Astrocyte (in vitro differentiated cells and primary cell): ENCODE measurements at regions not wholly inside any gene's neighbourhood (a gene's known extent, or its start where the extent isn't known, plus 50 kb on each side); places are given as distances from the start of the nearest gene placed in this dataset.

Source experiments
- EZH2 ChIP-seq: IDR thresholded peaks from 2 replicates; pipeline ENCODE4 v1.6.1; 2012; ENCODE audit warnings: mild to moderate bottlenecking, low read length, inconsistent platforms; ENCODE audit not compliant: insufficient read depth
- TF ChIP-seq, protein P1 (sequence below): IDR thresholded peaks from 2 replicates; pipeline ENCODE4 v1.5.1; 2011; ENCODE audit warnings: low read depth, mild to moderate bottlenecking, inconsistent platforms, low read length, moderate library complexity; ENCODE audit not compliant: insufficient read depth

DNA sequence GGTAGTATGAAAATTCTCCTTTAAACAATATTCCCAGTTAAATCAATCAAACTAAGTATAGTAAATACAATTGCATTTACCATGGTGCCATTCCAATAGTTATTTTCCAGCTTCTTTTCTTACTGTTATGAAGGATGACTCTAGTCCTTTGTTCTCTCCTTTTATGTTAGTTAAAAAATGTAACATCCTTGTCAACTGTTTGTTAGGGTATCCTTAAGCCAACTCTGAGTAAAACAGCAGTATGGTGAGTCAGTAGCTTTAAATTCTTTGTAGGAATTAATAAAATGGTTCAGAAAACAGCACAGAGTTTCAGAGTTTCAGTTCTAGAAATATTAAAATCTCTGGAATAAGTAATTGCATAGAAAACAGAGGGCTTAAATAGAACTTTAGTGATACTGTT is 384.4 kb downstream of the MTRR start:
- TF ChIP-seq, protein P1, sequence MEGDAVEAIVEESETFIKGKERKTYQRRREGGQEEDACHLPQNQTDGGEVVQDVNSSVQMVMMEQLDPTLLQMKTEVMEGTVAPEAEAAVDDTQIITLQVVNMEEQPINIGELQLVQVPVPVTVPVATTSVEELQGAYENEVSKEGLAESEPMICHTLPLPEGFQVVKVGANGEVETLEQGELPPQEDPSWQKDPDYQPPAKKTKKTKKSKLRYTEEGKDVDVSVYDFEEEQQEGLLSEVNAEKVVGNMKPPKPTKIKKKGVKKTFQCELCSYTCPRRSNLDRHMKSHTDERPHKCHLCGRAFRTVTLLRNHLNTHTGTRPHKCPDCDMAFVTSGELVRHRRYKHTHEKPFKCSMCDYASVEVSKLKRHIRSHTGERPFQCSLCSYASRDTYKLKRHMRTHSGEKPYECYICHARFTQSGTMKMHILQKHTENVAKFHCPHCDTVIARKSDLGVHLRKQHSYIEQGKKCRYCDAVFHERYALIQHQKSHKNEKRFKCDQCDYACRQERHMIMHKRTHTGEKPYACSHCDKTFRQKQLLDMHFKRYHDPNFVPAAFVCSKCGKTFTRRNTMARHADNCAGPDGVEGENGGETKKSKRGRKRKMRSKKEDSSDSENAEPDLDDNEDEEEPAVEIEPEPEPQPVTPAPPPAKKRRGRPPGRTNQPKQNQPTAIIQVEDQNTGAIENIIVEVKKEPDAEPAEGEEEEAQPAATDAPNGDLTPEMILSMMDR = no peak
- no peak for TF ChIP-seq EZH2
